ENCODE measurements at regions not wholly inside any gene's neighbourhood (a gene's known extent, or its start where the extent isn't known, plus 50 kb on each side); places are given as distances from the start of the nearest gene placed in this dataset.
"Not testable (repeated sequence)": the region's sequence is repeated elsewhere in the genome, so short reads cannot be mapped to it uniquely, and the experiment has no call there.

- no peak for TF ChIP-seq CTCF (IDR thresholded peaks at IDR 0.05)
- TF ChIP-seq POLR2A (IDR thresholded peaks at IDR 0.05): no peak
- H3K36me3 ChIP-seq: no peaks in the 10 kb centered on the region
- 90 to 95% methylated on average over 2 to 6 of the region's 6 CpGs for WGBS, 2 donors
- no peaks in the 10 kb centered on the region for H3K4me1 ChIP-seq
- no peaks in the 10 kb centered on the region for H3K27me3 ChIP-seq
- no peak overlapping the region for H3K4me3 ChIP-seq
- DNase-seq: no peak
- no peak overlapping the region for H3K27ac ChIP-seq
- no peaks in the 10 kb centered on the region for H3K9me3 ChIP-seq
- intact Hi-C loops (cut with DNase I): no loop called here
These were observed 184.8 kb downstream of the LRRN1 start for GRCh38 chr3:3984053-3984452.

GRCh38 chr3:3991598-3991997 lies 192.4 kb downstream of the LRRN1 start:
- no peaks in the 10 kb centered on the region for H3K27me3 ChIP-seq

GRCh38 chr3:3992312-3992874 lies 193.2 kb downstream of the LRRN1 start:
- H3K27ac ChIP-seq: no peak overlapping the region
- no peak for DNase-seq
- TF ChIP-seq CTCF (IDR thresholded peaks at IDR 0.05): no peak
- TF ChIP-seq POLR2A (IDR thresholded peaks at IDR 0.05): no peak
- no peak overlapping the region for H3K4me3 ChIP-seq
- no peaks in the 10 kb centered on the region for H3K9me3 ChIP-seq
- no peaks in the 10 kb centered on the region for H3K27me3 ChIP-seq
- H3K4me1 ChIP-seq: no peaks in the 10 kb centered on the region
- intact Hi-C loops (cut with DNase I): no loop called here
- no peaks in the 10 kb centered on the region for H3K36me3 ChIP-seq
- WGBS, 2 donors: 62 to 67% methylated on average over 5 of the region's 5 CpGs

More at GRCh38 chr3:3991598-3991997, 192.4 kb downstream of the LRRN1 start:
- H3K4me1 ChIP-seq: no peaks in the 10 kb centered on the region
- no peaks in the 10 kb centered on the region for H3K9me3 ChIP-seq
- intact Hi-C loops (cut with DNase I): no loop called here
- TF ChIP-seq POLR2A (IDR thresholded peaks at IDR 0.05) (no peak), CTCF (IDR thresholded peaks at IDR 0.05) (no peak)
- DNase-seq: no peak
- no peaks in the 10 kb centered on the region for H3K36me3 ChIP-seq
- no peak overlapping the region for H3K27ac ChIP-seq
- WGBS, 2 donors: 78 to 89% methylated on average over 3 of the region's 3 CpGs
- H3K4me3 ChIP-seq: no peak overlapping the region

- intact Hi-C loops (cut with DNase I): no loop called here
These were observed 199.1 kb downstream of the LRRN1 start for GRCh38 chr3:3998140-3998922.

GRCh38 chr3:3999340-3999739 lies 200.1 kb downstream of the LRRN1 start:
- H3K27me3 ChIP-seq; H3K27ac ChIP-seq; H3K36me3 ChIP-seq; intact Hi-C loops (cut with DNase I); H3K4me3 ChIP-seq; DNase-seq; H3K4me1 ChIP-seq; H3K9me3 ChIP-seq: not testable (repeated sequence)

More at GRCh38 chr3:3998140-3998922, 199.1 kb downstream of the LRRN1 start:
- H3K27me3 ChIP-seq: no peaks in the 10 kb centered on the region
- no peaks in the 10 kb centered on the region for H3K4me1 ChIP-seq
- H3K36me3 ChIP-seq: no peaks in the 10 kb centered on the region
- H3K9me3 ChIP-seq: no peaks in the 10 kb centered on the region
- WGBS, 2 donors: 31 to 33% methylated on average over 5 of the region's 5 CpGs
- no peak overlapping the region for H3K4me3 ChIP-seq
- no peak for DNase-seq
- peak in 4 of 6 experiments; percentile 32 to 63 (median 37) for TF ChIP-seq CTCF (IDR thresholded peaks at IDR 0.05)
- TF ChIP-seq POLR2A (IDR thresholded peaks at IDR 0.05): no peak
- H3K27ac ChIP-seq: no peak overlapping the region

All from esophagus squamous epithelium (tissue), 5 donors.